ENCODE measurements at regions not wholly inside any gene's neighbourhood (a gene's known extent, or its start where the extent isn't known, plus 50 kb on each side); places are given as distances from the start of the nearest gene placed in this dataset.

DNA sequence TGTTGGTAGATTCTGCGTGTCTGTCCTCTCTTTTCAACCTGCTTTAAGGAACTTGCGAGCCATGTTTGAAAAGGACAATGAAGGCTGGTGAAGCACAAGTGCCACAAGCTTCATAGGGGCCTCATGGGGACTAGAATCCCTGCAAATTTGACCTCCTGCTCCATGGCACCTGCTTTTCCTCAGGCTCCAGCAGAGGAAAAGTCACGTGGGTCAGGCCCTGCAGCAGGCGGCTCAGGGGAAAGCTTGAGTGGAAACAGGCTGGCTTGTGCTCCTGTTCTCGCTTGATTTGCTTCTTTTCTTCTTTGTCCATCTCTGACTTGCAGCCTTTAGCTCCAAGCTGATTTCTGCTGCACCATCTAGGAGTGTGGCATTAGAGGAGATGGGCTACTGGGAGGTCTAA, 187.6 kb upstream of the MAST4 start:
- CTCF ChIA-PET, result interaction anchor here (0.6 to 1.6 kb wide), 3 partner anchors 102 to 179 kb away, joined by 3 to 4 read pairs (median 3); no protein-coding TSS in a partner anchor

GRCh38 chr5:66410122-66410521, 186.1 kb upstream of the MAST4 start:
- TF ChIP-seq, protein P1, sequence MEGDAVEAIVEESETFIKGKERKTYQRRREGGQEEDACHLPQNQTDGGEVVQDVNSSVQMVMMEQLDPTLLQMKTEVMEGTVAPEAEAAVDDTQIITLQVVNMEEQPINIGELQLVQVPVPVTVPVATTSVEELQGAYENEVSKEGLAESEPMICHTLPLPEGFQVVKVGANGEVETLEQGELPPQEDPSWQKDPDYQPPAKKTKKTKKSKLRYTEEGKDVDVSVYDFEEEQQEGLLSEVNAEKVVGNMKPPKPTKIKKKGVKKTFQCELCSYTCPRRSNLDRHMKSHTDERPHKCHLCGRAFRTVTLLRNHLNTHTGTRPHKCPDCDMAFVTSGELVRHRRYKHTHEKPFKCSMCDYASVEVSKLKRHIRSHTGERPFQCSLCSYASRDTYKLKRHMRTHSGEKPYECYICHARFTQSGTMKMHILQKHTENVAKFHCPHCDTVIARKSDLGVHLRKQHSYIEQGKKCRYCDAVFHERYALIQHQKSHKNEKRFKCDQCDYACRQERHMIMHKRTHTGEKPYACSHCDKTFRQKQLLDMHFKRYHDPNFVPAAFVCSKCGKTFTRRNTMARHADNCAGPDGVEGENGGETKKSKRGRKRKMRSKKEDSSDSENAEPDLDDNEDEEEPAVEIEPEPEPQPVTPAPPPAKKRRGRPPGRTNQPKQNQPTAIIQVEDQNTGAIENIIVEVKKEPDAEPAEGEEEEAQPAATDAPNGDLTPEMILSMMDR (conservative IDR thresholded peaks at IDR 0.05; ENCODE audit: low read depth), result no peak
- DNase-seq (ENCODE audit: low spot score), result no peak
- no peak overlapping the region for H3K27ac ChIP-seq
- POLR2A ChIA-PET (ENCODE audit: low non-redundant PET), result no interaction called here
- CTCF ChIA-PET, result no interaction called here

More for the DNA sequence above, 187.6 kb upstream of the MAST4 start:
- POLR2A ChIA-PET (ENCODE audit: low non-redundant PET), result no interaction called here
- no peak overlapping the region for H3K27ac ChIP-seq
- DNase-seq (ENCODE audit: low spot score), result no peak
- TF ChIP-seq, protein P1 (conservative IDR thresholded peaks at IDR 0.05; ENCODE audit: low read depth), result no peak

- POLR2A ChIA-PET (ENCODE audit: low non-redundant PET), result no interaction called here
- TF ChIP-seq, protein P1 (conservative IDR thresholded peaks at IDR 0.05; ENCODE audit: low read depth), result no peak
- no peak overlapping the region for H3K27ac ChIP-seq
- CTCF ChIA-PET, result no interaction called here
- no peak for DNase-seq (ENCODE audit: low spot score)
These were observed 184.5 kb upstream of the MAST4 start for GRCh38 chr5:66411701-66412100.

- H3K27ac ChIP-seq, result no peak overlapping the region
- no peak for DNase-seq (ENCODE audit: low spot score)
- ChIA-PET POLR2A (ENCODE audit: low non-redundant PET) (no interaction called here), CTCF (no interaction called here)
- TF ChIP-seq, protein P1 (conservative IDR thresholded peaks at IDR 0.05; ENCODE audit: low read depth), result no peak
These were observed 182.3 kb upstream of the MAST4 start for GRCh38 chr5:66413931-66414330.

DNA sequence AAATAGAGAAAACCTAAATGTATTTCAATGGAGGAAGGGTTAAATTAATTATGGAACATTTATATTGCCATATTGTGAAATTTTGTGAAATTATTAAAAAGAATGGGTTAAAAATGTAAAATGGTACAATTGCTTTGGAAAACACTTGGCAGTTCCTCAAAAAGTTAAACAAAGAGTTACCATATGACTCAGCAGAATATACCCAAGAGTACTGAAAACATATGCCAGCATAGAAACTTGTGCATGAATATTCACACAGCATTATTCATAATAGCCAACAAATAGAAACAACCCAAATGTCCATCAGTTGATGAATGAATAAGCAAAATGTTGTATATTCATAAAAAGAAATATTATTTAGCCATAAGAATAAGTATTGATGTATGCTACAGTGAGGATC, 181.0 kb upstream of the MAST4 start:
- POLR2A ChIA-PET (ENCODE audit: low non-redundant PET), result no interaction called here
- no peak overlapping the region for H3K27ac ChIP-seq
- TF ChIP-seq, protein P1 (conservative IDR thresholded peaks at IDR 0.05; ENCODE audit: low read depth), result no peak
- CTCF ChIA-PET, result interaction anchor here (0.8 kb wide), 1 partner anchor 92 kb away, joined by 3 read pairs; no protein-coding TSS in a partner anchor
- DNase-seq (ENCODE audit: low spot score), result no peak

DNA sequence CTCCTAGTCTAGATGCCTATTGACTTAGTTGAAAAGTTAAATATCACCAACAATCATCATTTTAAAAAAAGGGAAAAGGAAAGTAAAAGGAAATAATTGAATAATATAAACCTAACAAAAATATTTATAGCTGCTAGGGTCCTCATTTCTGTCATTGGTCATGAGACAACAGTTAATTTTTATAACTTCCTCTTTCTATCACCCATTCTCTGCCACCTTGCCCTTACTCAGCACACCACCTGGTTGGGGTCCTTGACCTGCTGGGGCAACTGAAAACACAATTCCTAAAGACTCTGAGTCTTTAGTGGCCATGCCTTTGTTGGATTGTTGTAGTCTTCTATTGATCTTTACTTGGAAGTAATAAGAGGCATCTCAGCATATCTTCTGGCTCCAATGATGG, 179.5 kb upstream of the MAST4 start:
- POLR2A ChIA-PET (ENCODE audit: low non-redundant PET), result no interaction called here
- H3K27ac ChIP-seq, result no peak overlapping the region
- no peak for DNase-seq (ENCODE audit: low spot score)

More for the DNA sequence above, 179.5 kb upstream of the MAST4 start:
- TF ChIP-seq, protein P1 (conservative IDR thresholded peaks at IDR 0.05; ENCODE audit: low read depth), result no peak
- CTCF ChIA-PET, result interaction anchor here (0.7 kb wide), 1 partner anchor 45 kb away, joined by 3 read pairs; no protein-coding TSS in a partner anchor

All from RWPE1 (cell line).